Body of pancreas (tissue), 4 donors: ENCODE measurements at regions not wholly inside any gene's neighbourhood (a gene's known extent, or its start where the extent isn't known, plus 50 kb on each side); places are given as distances from the start of the nearest gene placed in this dataset.

Experiments
- ATAC-seq: fragments of 150-250 bp; one replicate; pipeline ENCODE4 v1.9.1; 2016
- DNase-seq, 4 donors: peaks; one replicate each; pipeline ENCODE4 v3.0.0-alpha.2; 2019
- H3K27ac ChIP-seq, 4 donors: fragments of 200-600 bp; sonication (generic); 1 replicate in 3 of 4; 2 replicates in 1 of 4; pipeline versions ENCODE4 v1.5.1 to v1.6.1; 2016 to 2019; ENCODE audit warnings: mild to moderate bottlenecking in 1 of 4, mixed read lengths in 1 of 4, moderate library complexity in 1 of 4
- H3K27me3 ChIP-seq, 2 donors: fragments of 200-600 bp; sonication (generic); one replicate each; pipeline ENCODE4 v1.6.0; 2016; ENCODE audit warnings: mild to moderate bottlenecking in 1 of 2
- H3K36me3 ChIP-seq, 2 donors: fragments of 200-600 bp; sonication (generic); replicated peaks in 1 of 2; 2 replicates each; pipeline ENCODE4 v1.5.1; 2016; ENCODE audit warnings: low read depth in 2 of 2; ENCODE audit not compliant: insufficient read depth in 1 of 2
- H3K4me1 ChIP-seq: fragments of 200-600 bp; sonication (generic); one replicate; pipeline ENCODE4 v1.6.0; 2016
- H3K4me3 ChIP-seq, 2 donors: fragments of 200-600 bp; sonication (generic); 1 replicate in 1 of 2; 2 replicates in 1 of 2; pipeline ENCODE4 v1.5.1; 2016 to 2019
- H3K9me3 ChIP-seq, 3 donors: fragments of 200-600 bp; sonication (generic); 1 replicate in 2 of 3; 2 replicates in 1 of 3; pipeline ENCODE4 v1.5.1; 2016
- POLR2A ChIP-seq, 3 donors: fragments of 450-650 bp; IDR thresholded peaks; one replicate each; pipeline ENCODE4 v1.6.1; 2016; ENCODE audit warnings: antibody characterized with exemption in 3 of 3, mild to moderate bottlenecking in 2 of 3
- WGBS, 2 donors: methylation state at CpG; one replicate each; pipeline ENCODE4 v1.1.5; 2017; 5-methylcytosine and 5-hydroxymethylcytosine counted together
- intact Hi-C: fragments of 100-400 bp; cut with DNase I; formaldehyde crosslinking; loops from one replicate; pipeline ENCODE4 v1.15.1; 2023
- TF ChIP-seq, protein P1 (sequence below), 7 experiments: fragments of 450-650 bp in 4 of 7; fragments of 200-600 bp in 3 of 7; sonication (generic) in 3 of 7; IDR thresholded peaks; one replicate each; pipeline ENCODE4 v1.5.1; 2016 to 2019; ENCODE audit warnings: antibody characterized with exemption in 7 of 7

DNA sequence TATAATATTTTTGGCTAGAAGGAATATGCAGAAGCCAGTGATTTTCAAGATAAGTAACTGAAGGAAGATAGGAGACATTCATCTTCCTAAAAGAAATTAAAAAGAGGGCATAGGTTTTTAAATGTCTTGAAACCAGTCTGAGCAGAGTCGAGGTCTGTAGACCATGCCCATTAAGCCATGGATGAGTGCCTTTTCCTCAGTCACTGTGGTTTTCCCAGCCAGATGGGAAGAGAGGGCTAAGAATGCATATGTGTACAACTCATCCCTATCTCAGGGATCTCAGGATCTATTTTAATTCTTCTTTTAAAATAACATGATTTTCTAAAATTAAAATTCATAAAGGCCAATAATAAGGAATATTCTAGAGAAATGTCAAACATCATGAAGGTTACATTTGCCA, 112.8 kb downstream of the PPP1R3A start:
- H3K4me3 ChIP-seq, result no peak overlapping the region
- no peak overlapping the region for H3K27ac ChIP-seq
- WGBS, 2 donors, result 26 to 46% methylated on average over 1 of the region's 1 CpG
- H3K36me3 ChIP-seq, result no peaks in the 10 kb centered on the region
- DNase-seq, result no peak
- no peaks in the 10 kb centered on the region for H3K27me3 ChIP-seq
- intact Hi-C loops, result no loop called here
- H3K9me3 ChIP-seq, result no peaks in the 10 kb centered on the region
- no peak for ATAC-seq
- no peaks in the 10 kb centered on the region for H3K4me1 ChIP-seq
- TF ChIP-seq, protein P1, sequence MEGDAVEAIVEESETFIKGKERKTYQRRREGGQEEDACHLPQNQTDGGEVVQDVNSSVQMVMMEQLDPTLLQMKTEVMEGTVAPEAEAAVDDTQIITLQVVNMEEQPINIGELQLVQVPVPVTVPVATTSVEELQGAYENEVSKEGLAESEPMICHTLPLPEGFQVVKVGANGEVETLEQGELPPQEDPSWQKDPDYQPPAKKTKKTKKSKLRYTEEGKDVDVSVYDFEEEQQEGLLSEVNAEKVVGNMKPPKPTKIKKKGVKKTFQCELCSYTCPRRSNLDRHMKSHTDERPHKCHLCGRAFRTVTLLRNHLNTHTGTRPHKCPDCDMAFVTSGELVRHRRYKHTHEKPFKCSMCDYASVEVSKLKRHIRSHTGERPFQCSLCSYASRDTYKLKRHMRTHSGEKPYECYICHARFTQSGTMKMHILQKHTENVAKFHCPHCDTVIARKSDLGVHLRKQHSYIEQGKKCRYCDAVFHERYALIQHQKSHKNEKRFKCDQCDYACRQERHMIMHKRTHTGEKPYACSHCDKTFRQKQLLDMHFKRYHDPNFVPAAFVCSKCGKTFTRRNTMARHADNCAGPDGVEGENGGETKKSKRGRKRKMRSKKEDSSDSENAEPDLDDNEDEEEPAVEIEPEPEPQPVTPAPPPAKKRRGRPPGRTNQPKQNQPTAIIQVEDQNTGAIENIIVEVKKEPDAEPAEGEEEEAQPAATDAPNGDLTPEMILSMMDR (IDR thresholded peaks at IDR 0.05), result no peak
- no peak for TF ChIP-seq POLR2A (IDR thresholded peaks at IDR 0.05)

GRCh38 chr7:113804475-113805095, 114.2 kb downstream of the PPP1R3A start:
- Histone ChIP-seq H3K36me3 (no peaks in the 10 kb centered on the region), H3K4me3 (no peak overlapping the region), H3K9me3 (no peaks in the 10 kb centered on the region), H3K4me1 (no peaks in the 10 kb centered on the region), H3K27me3 (no peaks in the 10 kb centered on the region), H3K27ac (no peak overlapping the region)
- intact Hi-C loops, result no loop called here
- no peak for TF ChIP-seq POLR2A (IDR thresholded peaks at IDR 0.05)
- TF ChIP-seq, protein P1 (IDR thresholded peaks at IDR 0.05), result no peak
- ATAC-seq, result no peak
- WGBS, 2 donors, result 64 to 75% methylated on average over 6 of the region's 6 CpGs
- DNase-seq, result no peak

GRCh38 chr7:113801751-113802150, 117.1 kb downstream of the PPP1R3A start:
- no peak overlapping the region for H3K4me3 ChIP-seq
- intact Hi-C loops, result no loop called here
- H3K36me3 ChIP-seq, result no peaks in the 10 kb centered on the region
- H3K4me1 ChIP-seq, result no peaks in the 10 kb centered on the region
- no peaks in the 10 kb centered on the region for H3K27me3 ChIP-seq
- 56 to 65% methylated on average over 1 of the region's 1 CpG for WGBS, 2 donors
- ATAC-seq, result no peak
- DNase-seq, result no peak
- TF ChIP-seq, protein P1 (IDR thresholded peaks at IDR 0.05), result no peak
- TF ChIP-seq POLR2A (IDR thresholded peaks at IDR 0.05), result no peak
- H3K27ac ChIP-seq, result no peak overlapping the region
- H3K9me3 ChIP-seq, result no peaks in the 10 kb centered on the region

DNA sequence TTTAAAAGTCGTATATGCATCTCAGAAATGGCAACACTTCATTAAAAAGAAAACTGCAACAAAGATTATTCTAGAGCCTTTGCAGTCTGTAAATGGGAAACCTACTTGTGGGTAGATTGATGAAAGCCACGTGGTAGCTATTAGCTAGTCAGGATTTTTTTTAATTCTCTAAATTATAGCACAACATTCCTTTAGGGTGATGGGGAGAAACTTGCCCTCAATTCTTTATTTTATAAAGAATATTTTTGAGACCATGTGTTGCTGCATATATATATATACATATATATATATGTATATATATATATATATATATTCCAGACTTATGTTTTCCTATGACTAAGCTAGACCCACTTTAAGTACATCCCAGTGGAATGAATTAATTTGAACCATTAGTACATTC, 118.0 kb downstream of the PPP1R3A start:
- no peaks in the 10 kb centered on the region for H3K36me3 ChIP-seq
- H3K9me3 ChIP-seq, result no peaks in the 10 kb centered on the region
- no peak overlapping the region for H3K4me3 ChIP-seq
- no peak for TF ChIP-seq POLR2A (IDR thresholded peaks at IDR 0.05)
- TF ChIP-seq, protein P1 (IDR thresholded peaks at IDR 0.05), result no peak
- no peaks in the 10 kb centered on the region for H3K4me1 ChIP-seq
- intact Hi-C loops, result no loop called here
- 45 to 60% methylated on average over 2 of the region's 2 CpGs for WGBS, 2 donors
- ATAC-seq, result no peak
- no peaks in the 10 kb centered on the region for H3K27me3 ChIP-seq
- DNase-seq, result no peak
- H3K27ac ChIP-seq, result no peak overlapping the region

DNA sequence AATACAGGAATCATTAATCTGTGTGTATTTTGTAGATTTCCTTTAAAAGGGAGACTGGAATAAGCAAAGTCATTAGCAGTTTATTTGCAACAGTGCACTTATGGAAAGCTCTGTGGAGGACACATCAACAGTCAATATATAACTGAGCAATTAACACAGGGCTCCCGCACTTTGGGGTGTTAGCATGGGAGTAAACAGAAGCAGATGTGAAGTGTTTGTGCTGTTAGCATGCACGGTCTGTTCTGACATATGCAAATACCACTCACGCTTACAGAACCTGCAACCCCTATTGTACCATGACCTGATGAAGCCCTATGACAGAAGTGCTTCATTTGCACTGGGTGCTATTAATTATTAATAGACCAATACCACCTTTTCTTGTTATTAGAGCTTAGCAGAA, 118.9 kb downstream of the PPP1R3A start:
- H3K36me3 ChIP-seq, result no peaks in the 10 kb centered on the region
- ATAC-seq (peak; percentile 64), DNase-seq (peak in 2 of 4 donors; percentile 15 to 49)
- no peak overlapping the region for H3K27ac ChIP-seq
- TF ChIP-seq POLR2A (IDR thresholded peaks at IDR 0.05), result no peak
- TF ChIP-seq, protein P1 (IDR thresholded peaks at IDR 0.05), result no peak
- 28 to 30% methylated on average over 3 of the region's 3 CpGs for WGBS, 2 donors
- no peaks in the 10 kb centered on the region for H3K4me1 ChIP-seq
- H3K9me3 ChIP-seq, result no peaks in the 10 kb centered on the region
- H3K27me3 ChIP-seq, result no peaks in the 10 kb centered on the region
- no peak overlapping the region for H3K4me3 ChIP-seq
- intact Hi-C loops, result no loop called here
